Right atrium auricular region (tissue), 2 donors: ENCODE measurements at regions not wholly inside any gene's neighbourhood (a gene's known extent, or its start where the extent isn't known, plus 50 kb on each side); places are given as distances from the start of the nearest gene placed in this dataset.

ENCODE experiments used
- DNase-seq: peaks from one replicate; pipeline ENCODE4 v3.0.0-alpha.2; 2019; ENCODE audit warnings: low spot score
- H3K27ac ChIP-seq, 2 donors: fragments of 200-600 bp; sonication (generic); 1 replicate in 1 of 2; 2 replicates in 1 of 2; pipeline ENCODE4 v1.5.1; 2016 to 2019
- H3K27me3 ChIP-seq, 2 donors: fragments of 200-600 bp; sonication (generic); one replicate each; pipeline versions ENCODE4 v1.5.1 to v1.6.0; 2017 to 2019
- H3K36me3 ChIP-seq: fragments of 200-600 bp; sonication (generic); one replicate; pipeline ENCODE4 v1.5.1; 2016
- H3K4me1 ChIP-seq, 2 donors: fragments of 200-600 bp; sonication (generic); one replicate each; pipeline versions ENCODE4 v1.5.1 to v1.6.0; 2017 to 2019
- H3K4me3 ChIP-seq, 2 donors: fragments of 200-600 bp; sonication (generic); 1 replicate in 1 of 2; 2 replicates in 1 of 2; pipeline ENCODE4 v1.5.1; 2017 to 2019; ENCODE audit warnings: mild to moderate bottlenecking in 1 of 2, moderate library complexity in 1 of 2
- H3K9me3 ChIP-seq, 2 donors: fragments of 200-600 bp; sonication (generic); one replicate each; pipeline ENCODE4 v1.5.1; 2019
- CTCF ChIP-seq, 2 donors: fragments of 200-600 bp; sonication (generic); IDR thresholded peaks; one replicate each; pipeline ENCODE4 v1.5.1; 2019; ENCODE audit warnings: antibody characterized with exemption in 2 of 2

- no peaks in the 10 kb centered on the region for H3K9me3 ChIP-seq
- no peak overlapping the region for H3K27ac ChIP-seq
- H3K4me1 ChIP-seq, result no peaks in the 10 kb centered on the region
- H3K4me3 ChIP-seq, result no peak overlapping the region
- DNase-seq, result no peak
- no peaks in the 10 kb centered on the region for H3K36me3 ChIP-seq
- TF ChIP-seq CTCF (IDR thresholded peaks at IDR 0.05), result no peak
- H3K27me3 ChIP-seq, result no peaks in the 10 kb centered on the region
Measured at GRCh38 chr11:97965849-97966646, 1054.7 kb upstream of the CNTN5 start.

DNA sequence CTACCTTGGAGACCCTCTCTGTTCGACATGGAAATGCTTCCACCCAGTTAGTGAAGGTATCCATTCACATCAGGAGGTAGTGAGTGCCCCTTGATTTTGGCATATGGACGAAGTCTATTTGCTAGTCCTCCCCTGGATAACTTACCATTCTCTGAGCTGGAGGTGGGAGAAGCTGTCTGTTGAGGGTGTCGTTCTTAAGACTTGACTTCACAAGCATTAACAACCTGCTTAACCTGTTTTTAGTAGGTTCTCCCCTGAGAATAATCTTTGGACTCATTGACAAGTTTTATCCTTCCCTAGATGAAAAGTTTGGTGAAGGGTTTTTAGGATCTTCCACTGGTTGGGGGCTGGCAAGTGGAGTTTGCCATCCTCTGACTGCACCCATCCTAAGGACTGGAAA, 1053.8 kb upstream of the CNTN5 start:
- Histone ChIP-seq H3K27ac (no peak overlapping the region), H3K36me3 (no peaks in the 10 kb centered on the region), H3K27me3 (no peaks in the 10 kb centered on the region), H3K9me3 (no peaks in the 10 kb centered on the region), H3K4me3 (no peak overlapping the region), H3K4me1 (no peaks in the 10 kb centered on the region)
- DNase-seq, result no peak
- no peak for TF ChIP-seq CTCF (IDR thresholded peaks at IDR 0.05)

GRCh38 chr11:97968071-97968470, 1052.7 kb upstream of the CNTN5 start:
- Histone ChIP-seq H3K9me3 (no peaks in the 10 kb centered on the region), H3K27me3 (no peaks in the 10 kb centered on the region), H3K4me1 (no peaks in the 10 kb centered on the region), H3K4me3 (no peak overlapping the region), H3K27ac (no peak overlapping the region), H3K36me3 (no peaks in the 10 kb centered on the region)
- DNase-seq, result no peak
- TF ChIP-seq CTCF (IDR thresholded peaks at IDR 0.05), result no peak

GRCh38 chr11:97972731-97973130, 1048.0 kb upstream of the CNTN5 start:
- Histone ChIP-seq H3K36me3 (no peaks in the 10 kb centered on the region), H3K27me3 (no peaks in the 10 kb centered on the region), H3K4me3 (no peak overlapping the region), H3K9me3 (no peaks in the 10 kb centered on the region), H3K4me1 (no peaks in the 10 kb centered on the region), H3K27ac (no peak overlapping the region)
- no peak for TF ChIP-seq CTCF (IDR thresholded peaks at IDR 0.05)
- no peak for DNase-seq

DNA sequence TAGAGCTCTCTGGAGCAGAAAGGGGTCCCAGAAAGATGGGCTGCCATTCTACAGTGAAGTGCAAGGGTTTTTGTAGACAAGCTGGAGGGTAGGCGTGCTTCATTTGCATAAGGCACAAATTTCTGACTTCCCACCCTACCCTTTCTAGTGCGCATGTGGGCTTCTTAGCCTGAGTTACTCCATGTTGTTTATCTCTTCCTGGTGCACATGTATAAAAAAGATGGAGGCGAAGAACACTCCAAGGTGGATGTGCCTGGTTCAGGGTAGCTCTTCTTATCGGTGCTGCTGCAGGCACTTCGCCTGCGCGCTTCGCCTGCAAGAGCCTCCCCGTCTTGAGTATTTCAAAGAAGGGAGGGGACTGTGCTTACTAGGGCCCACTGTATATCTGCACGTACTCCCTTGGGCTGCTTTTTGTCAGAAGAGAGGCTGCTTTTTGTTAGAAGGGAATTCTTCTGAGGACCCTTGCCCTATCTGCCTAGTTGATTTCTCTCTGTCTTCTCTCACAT, 1047.3 kb upstream of the CNTN5 start:
- Histone ChIP-seq H3K4me3 (no peak overlapping the region), H3K9me3 (no peaks in the 10 kb centered on the region), H3K4me1 (no peaks in the 10 kb centered on the region), H3K36me3 (no peaks in the 10 kb centered on the region), H3K27me3 (no peaks in the 10 kb centered on the region), H3K27ac (no peak overlapping the region)
- no peak for TF ChIP-seq CTCF (IDR thresholded peaks at IDR 0.05)
- DNase-seq, result no peak
